Lower lobe of right lung (tissue), 2 donors: ENCODE measurements at regions not wholly inside any gene's neighbourhood (a gene's known extent, or its start where the extent isn't known, plus 50 kb on each side); places are given as distances from the start of the nearest gene placed in this dataset.

Experiments used
- ATAC-seq, 2 donors: fragments of 200-7000 bp; cut with Tn5 transposase; one replicate each; pipeline ENCODE4 v1.9.1; 2020 to 2022; ENCODE audit warnings: mild to moderate bottlenecking in 2 of 2, moderate library complexity in 2 of 2
- DNase-seq: peaks from one replicate; pipeline ENCODE4 v3.0.0-alpha.2; 2020
- H3K27ac ChIP-seq: fragments of 200-600 bp; one replicate; pipeline ENCODE4 v1.8.0; 2022
- H3K27me3 ChIP-seq: fragments of 200-600 bp; one replicate; pipeline ENCODE4 v1.8.0; 2022; ENCODE audit warnings: low read depth
- H3K36me3 ChIP-seq: fragments of 200-600 bp; one replicate; pipeline ENCODE4 v1.8.0; 2022; ENCODE audit warnings: mild to moderate bottlenecking
- H3K4me1 ChIP-seq: fragments of 200-600 bp; one replicate; pipeline ENCODE4 v1.8.0; 2022
- H3K4me3 ChIP-seq: fragments of 200-600 bp; one replicate; pipeline ENCODE4 v1.8.0; 2022; ENCODE audit warnings: mild to moderate bottlenecking
- H3K9me3 ChIP-seq: fragments of 200-600 bp; one replicate; pipeline ENCODE4 v1.8.0; 2022
- CTCF ChIP-seq: fragments of 200-600 bp; IDR thresholded peaks from one replicate; pipeline ENCODE4 v1.8.0; 2022; ENCODE audit warnings: antibody characterized with exemption, mild to moderate bottlenecking
- intact Hi-C: fragments of 100-400 bp; cut with DNase I; formaldehyde crosslinking; loops from one replicate; pipeline ENCODE4 v1.11.0; 2022
- donor health status: DM: no; HTN: yes; CAD: no; lungs with severe emphysema.

GRCh38 chr10:53724581-53724980, 952.0 kb upstream of the MBL2 start:
- no peaks in the 10 kb centered on the region for H3K4me1 ChIP-seq
- H3K36me3 ChIP-seq = no peaks in the 10 kb centered on the region
- H3K4me3 ChIP-seq = no peak overlapping the region
- ATAC-seq = no peak
- intact Hi-C loops = no loop called here
- TF ChIP-seq CTCF = no peak
- H3K27me3 ChIP-seq = no peaks in the 10 kb centered on the region
- H3K9me3 ChIP-seq = no peaks in the 10 kb centered on the region
- no peak overlapping the region for H3K27ac ChIP-seq
- DNase-seq = no peak

DNA sequence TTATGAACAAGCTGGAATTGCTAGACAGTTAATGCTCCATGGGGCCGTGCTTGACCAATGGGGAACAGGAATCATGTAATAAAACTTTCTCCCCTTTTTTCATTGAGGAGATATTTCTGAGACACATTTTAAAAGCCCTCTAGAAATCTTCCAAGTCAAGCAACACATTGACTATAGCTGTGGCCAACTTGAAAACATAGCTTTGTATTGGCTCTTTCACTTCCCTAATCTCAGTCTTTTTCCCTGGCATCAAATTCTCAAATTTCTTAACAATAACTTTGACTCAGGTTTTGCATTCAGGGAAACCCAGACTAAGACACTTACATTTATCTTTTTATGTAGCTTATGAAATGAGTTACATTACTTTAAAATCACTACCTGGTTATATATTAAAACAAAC, 947.1 kb upstream of the MBL2 start:
- no peaks in the 10 kb centered on the region for H3K9me3 ChIP-seq
- no peak overlapping the region for H3K4me3 ChIP-seq
- no peak for ATAC-seq
- no peaks in the 10 kb centered on the region for H3K4me1 ChIP-seq
- DNase-seq = no peak
- H3K27ac ChIP-seq = no peak overlapping the region
- intact Hi-C loops = no loop called here
- no peaks in the 10 kb centered on the region for H3K36me3 ChIP-seq
- no peaks in the 10 kb centered on the region for H3K27me3 ChIP-seq
- TF ChIP-seq CTCF = no peak

- H3K27me3 ChIP-seq = no peaks in the 10 kb centered on the region
- no peaks in the 10 kb centered on the region for H3K4me1 ChIP-seq
- no peak overlapping the region for H3K4me3 ChIP-seq
- TF ChIP-seq CTCF = no peak
- ATAC-seq (no peak), DNase-seq (no peak)
- H3K27ac ChIP-seq = no peak overlapping the region
- no peaks in the 10 kb centered on the region for H3K36me3 ChIP-seq
- intact Hi-C loops = no loop called here
- no peaks in the 10 kb centered on the region for H3K9me3 ChIP-seq
Observed at GRCh38 chr10:53716156-53716555, 943.6 kb upstream of the MBL2 start.

DNA sequence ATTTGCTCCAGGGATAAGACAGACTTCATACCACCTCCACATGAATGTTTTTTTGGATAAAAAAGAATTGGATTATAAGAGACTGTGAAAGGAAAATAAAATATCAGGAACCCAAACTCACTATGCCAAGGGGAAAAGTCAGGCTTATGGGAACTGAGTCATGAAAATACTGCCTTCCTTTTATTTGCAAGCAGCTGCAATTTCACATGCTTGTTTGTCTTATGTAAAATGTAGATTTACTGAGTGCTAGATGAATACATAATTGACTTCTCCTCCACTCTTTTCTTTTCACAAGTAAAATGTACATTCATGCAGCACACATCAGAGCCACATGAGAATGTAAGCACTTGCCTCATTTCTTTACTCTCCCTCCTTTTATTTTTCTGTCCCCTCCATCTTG, 940.8 kb upstream of the MBL2 start:
- DNase-seq (no peak), ATAC-seq (no peak)
- no peaks in the 10 kb centered on the region for H3K4me1 ChIP-seq
- H3K27me3 ChIP-seq = no peaks in the 10 kb centered on the region
- TF ChIP-seq CTCF = no peak
- H3K9me3 ChIP-seq = peaks cover 8% of the 10 kb centered on the region
- H3K27ac ChIP-seq = no peak overlapping the region
- no peaks in the 10 kb centered on the region for H3K36me3 ChIP-seq
- H3K4me3 ChIP-seq = no peak overlapping the region
- intact Hi-C loops = no loop called here

GRCh38 chr10:53702489-53702888, 929.9 kb upstream of the MBL2 start:
- Histone ChIP-seq H3K4me3 (no peak overlapping the region), H3K9me3 (no peaks in the 10 kb centered on the region), H3K27ac (no peak overlapping the region), H3K27me3 (no peaks in the 10 kb centered on the region), H3K4me1 (no peaks in the 10 kb centered on the region), H3K36me3 (no peaks in the 10 kb centered on the region)
- no peak for TF ChIP-seq CTCF
- ATAC-seq = no peak
- no peak for DNase-seq
- intact Hi-C loops = no loop called here

- ATAC-seq (no peak), DNase-seq (no peak)
- no peaks in the 10 kb centered on the region for H3K4me1 ChIP-seq
- H3K36me3 ChIP-seq = no peaks in the 10 kb centered on the region
- no peaks in the 10 kb centered on the region for H3K27me3 ChIP-seq
- no peak overlapping the region for H3K27ac ChIP-seq
- intact Hi-C loops = no loop called here
- no peak overlapping the region for H3K4me3 ChIP-seq
- H3K9me3 ChIP-seq = no peaks in the 10 kb centered on the region
- no peak for TF ChIP-seq CTCF
Observed at GRCh38 chr10:53701213-53701612, 928.6 kb upstream of the MBL2 start.
